NCI-H2029 (cell line): ENCODE measurements at regions not wholly inside any gene's neighbourhood (a gene's known extent, or its start where the extent isn't known, plus 50 kb on each side); places are given as distances from the start of the nearest gene placed in this dataset.
"Not testable (repeated sequence)": the region's sequence is repeated elsewhere in the genome, so short reads cannot be mapped to it uniquely, and the experiment has no call there.

Experiments used
- DNase-seq: peaks from one replicate; lab custom pipeline; 2025; lab: John Stamatoyannopoulos, UW

GRCh38 chr9:129414377-129414992, 206.4 kb downstream of the C9orf50 start:
- no peak for DNase-seq

- peak; percentile 97 for DNase-seq
These were observed 207.1 kb downstream of the C9orf50 start for GRCh38 chr9:129413537-129414376.

- peak; percentile 62 for DNase-seq
These were observed 207.9 kb downstream of the C9orf50 start for GRCh38 chr9:129412814-129413536.

- not testable (repeated sequence) for DNase-seq
These were observed 208.6 kb downstream of the C9orf50 start for GRCh38 chr9:129412176-129412813.

- no peak for DNase-seq
These were observed 209.3 kb downstream of the C9orf50 start for GRCh38 chr9:129411501-129412175.

- no peak for DNase-seq
These were observed 210.7 kb downstream of the C9orf50 start for GRCh38 chr9:129410226-129410625.

GRCh38 chr9:129408535-129409215, 212.2 kb downstream of the C9orf50 start:
- DNase-seq: no peak

GRCh38 chr9:129407905-129408452, 212.9 kb downstream of the C9orf50 start:
- DNase-seq: no peak

GRCh38 chr9:129406278-129407225, 214.3 kb downstream of the C9orf50 start:
- no peak for DNase-seq

- no peak for DNase-seq
These were observed 215.1 kb downstream of the C9orf50 start for GRCh38 chr9:129405827-129406213.

GRCh38 chr9:129405089-129405826, 215.6 kb downstream of the C9orf50 start:
- DNase-seq: no peak

GRCh38 chr9:129404621-129405020, 216.3 kb downstream of the C9orf50 start:
- no peak for DNase-seq

- no peak for DNase-seq
These were observed 216.9 kb downstream of the C9orf50 start for GRCh38 chr9:129403779-129404620.

GRCh38 chr9:129402931-129403778, 217.7 kb downstream of the C9orf50 start:
- DNase-seq: no peak

GRCh38 chr9:129402371-129402739, 218.5 kb downstream of the C9orf50 start:
- no peak for DNase-seq

- DNase-seq: no peak
These were observed 219.1 kb downstream of the C9orf50 start for GRCh38 chr9:129401623-129402370.
